C4-2B (cell line): ENCODE measurements at regions not wholly inside any gene's neighbourhood (a gene's known extent, or its start where the extent isn't known, plus 50 kb on each side); places are given as distances from the start of the nearest gene placed in this dataset.

ENCODE experiments used
- CTCF ChIP-seq: fragments of 450-650 bp; conservative IDR thresholded peaks from 2 replicates; pipeline ENCODE4 v1.5.1; 2017; ENCODE audit warnings: mild to moderate bottlenecking
- ZFX ChIP-seq: fragments of 450-650 bp; IDR thresholded peaks from 2 replicates; pipeline ENCODE4 v1.6.1; 2017

GRCh38 chr16:87000001-87000400 is 317.2 kb downstream of the C16orf95 start:
- no peak for TF ChIP-seq CTCF
- no peak for TF ChIP-seq ZFX
